B cell (primary cell): ENCODE measurements at regions not wholly inside any gene's neighbourhood (a gene's known extent, or its start where the extent isn't known, plus 50 kb on each side); places are given as distances from the start of the nearest gene placed in this dataset.

ENCODE experiments used
- CTCF ChIP-seq: fragments of 200-600 bp; IDR thresholded peaks from one replicate; pipeline ENCODE4 v1.8.0; 2022; ENCODE audit warnings: antibody characterized with exemption, mild to moderate bottlenecking
- EZH2 ChIP-seq: IDR thresholded peaks from 2 replicates; pipeline ENCODE4 v1.6.1; 2012; ENCODE audit warnings: borderline replicate concordance, low read depth, mild to moderate bottlenecking, moderate library complexity, low read length; ENCODE audit not compliant: insufficient read depth, poor library complexity, severe bottlenecking

- TF ChIP-seq EZH2 (no peak), CTCF (no peak)
These were observed 189.6 kb downstream of the MAFB start for GRCh38 chr20:40499391-40499790.
